ENCODE measurements at regions not wholly inside any gene's neighbourhood (a gene's known extent, or its start where the extent isn't known, plus 50 kb on each side); places are given as distances from the start of the nearest gene placed in this dataset.

DNA sequence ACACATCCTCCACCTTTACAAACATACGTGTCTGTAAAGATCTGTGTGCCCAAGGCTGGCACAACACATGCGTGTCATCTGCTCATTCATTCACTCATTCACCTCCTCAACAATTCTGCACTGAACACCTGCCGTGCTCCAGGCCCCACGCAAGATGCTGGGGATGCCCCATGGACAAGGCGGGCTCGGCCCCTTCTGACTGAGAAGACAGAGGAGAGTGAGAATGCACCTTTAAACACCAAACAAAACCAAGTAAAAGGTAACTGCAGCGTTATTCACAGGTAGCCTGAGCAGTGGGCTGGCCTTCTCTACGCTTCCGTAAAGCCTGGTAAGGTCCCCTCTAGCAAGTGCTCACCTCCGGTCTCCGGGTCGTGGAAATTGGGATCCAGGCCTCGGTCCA lies 142.8 kb downstream of the SHANK2 start:
- DNase-seq, result no peak
- Histone ChIP-seq H3K9me3 (no peaks in the 10 kb centered on the region), H3K27ac (no peak overlapping the region), H3K4me3 (no peak overlapping the region), H3K4me1 (no peaks in the 10 kb centered on the region), H3K27me3 (peaks cover 0 to 49% (median 0%) of the 10 kb centered on the region in 4 donors), H3K36me3 (no peaks in the 10 kb centered on the region)
- 90 to 96% methylated on average over 9 to 13 of the region's 13 CpGs for WGBS, 2 donors
- intact Hi-C loops (cut with DNase I), result no loop called here
- TF ChIP-seq POLR2A (IDR thresholded peaks at IDR 0.05), result no peak
- TF ChIP-seq, protein P1, sequence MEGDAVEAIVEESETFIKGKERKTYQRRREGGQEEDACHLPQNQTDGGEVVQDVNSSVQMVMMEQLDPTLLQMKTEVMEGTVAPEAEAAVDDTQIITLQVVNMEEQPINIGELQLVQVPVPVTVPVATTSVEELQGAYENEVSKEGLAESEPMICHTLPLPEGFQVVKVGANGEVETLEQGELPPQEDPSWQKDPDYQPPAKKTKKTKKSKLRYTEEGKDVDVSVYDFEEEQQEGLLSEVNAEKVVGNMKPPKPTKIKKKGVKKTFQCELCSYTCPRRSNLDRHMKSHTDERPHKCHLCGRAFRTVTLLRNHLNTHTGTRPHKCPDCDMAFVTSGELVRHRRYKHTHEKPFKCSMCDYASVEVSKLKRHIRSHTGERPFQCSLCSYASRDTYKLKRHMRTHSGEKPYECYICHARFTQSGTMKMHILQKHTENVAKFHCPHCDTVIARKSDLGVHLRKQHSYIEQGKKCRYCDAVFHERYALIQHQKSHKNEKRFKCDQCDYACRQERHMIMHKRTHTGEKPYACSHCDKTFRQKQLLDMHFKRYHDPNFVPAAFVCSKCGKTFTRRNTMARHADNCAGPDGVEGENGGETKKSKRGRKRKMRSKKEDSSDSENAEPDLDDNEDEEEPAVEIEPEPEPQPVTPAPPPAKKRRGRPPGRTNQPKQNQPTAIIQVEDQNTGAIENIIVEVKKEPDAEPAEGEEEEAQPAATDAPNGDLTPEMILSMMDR (IDR thresholded peaks at IDR 0.05), result no peak

DNA sequence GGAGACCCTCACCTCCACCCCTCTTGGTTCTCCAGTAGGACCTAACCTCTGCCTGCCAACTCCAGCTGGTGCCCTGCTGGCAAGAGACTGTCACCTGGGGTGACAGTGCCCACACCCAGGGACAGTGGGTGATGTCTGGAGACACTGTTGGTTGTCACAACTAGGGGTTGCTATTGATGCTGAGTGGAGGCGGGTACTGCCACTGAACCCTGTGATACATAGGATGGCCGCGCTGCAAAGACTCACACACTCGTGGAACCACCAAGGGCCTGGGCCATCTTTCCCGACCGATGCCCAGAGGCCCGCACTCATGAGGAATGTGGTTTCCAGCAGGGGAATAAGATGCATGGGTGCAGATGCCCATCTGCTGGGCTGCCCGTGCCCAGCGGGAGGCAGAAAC lies 143.2 kb downstream of the SHANK2 start:
- 89 to 93% methylated on average over 3 to 6 of the region's 9 CpGs for WGBS, 2 donors

DNA sequence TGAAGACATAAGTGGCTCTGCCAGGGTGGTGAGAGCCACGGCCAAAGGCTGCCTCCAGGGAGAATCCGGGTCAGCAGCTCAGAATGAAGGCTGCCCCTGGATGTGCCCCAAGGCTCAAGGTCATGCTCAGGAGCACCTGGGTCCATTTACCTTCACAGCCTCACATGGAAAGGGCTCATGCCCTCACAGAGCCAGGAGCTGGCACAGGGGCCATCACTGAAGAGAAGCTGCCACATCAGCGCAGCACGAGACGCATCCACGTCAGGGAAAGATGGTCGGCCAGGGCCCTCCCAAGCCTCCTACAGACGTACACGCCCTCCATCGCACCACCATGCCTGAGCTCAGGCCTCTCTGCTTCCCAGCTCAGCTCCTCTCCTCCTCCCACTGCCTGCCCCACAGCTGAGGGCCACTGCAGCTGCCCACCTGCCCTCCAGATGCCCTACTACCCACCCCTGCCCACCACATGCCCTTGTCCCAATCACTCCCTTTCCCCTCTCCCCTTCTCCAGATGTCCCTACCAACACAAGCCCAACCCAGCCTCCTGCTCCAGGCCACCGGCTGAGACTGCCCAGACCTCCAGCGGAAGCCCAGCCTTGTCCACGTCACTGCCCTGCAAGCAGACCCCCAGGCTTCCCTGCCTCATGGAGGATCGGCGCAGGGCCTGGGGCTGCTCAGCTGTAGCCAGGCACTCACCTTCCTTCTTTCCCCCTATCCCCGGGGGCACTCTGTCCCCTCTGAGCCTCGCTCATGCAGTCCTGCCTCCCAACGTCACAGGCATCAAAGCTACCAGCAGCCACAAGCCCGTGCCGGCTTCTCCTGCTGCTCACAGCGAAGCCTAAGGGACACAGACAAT lies 144.1 kb downstream of the SHANK2 start:
- Histone ChIP-seq H3K4me1 (no peaks in the 10 kb centered on the region), H3K36me3 (no peaks in the 10 kb centered on the region), H3K27ac (no peak overlapping the region), H3K4me3 (no peak overlapping the region), H3K27me3 (peaks cover 0 to 37% (median 0%) of the 10 kb centered on the region in 4 donors), H3K9me3 (no peaks in the 10 kb centered on the region)
- TF ChIP-seq POLR2A (IDR thresholded peaks at IDR 0.05), result no peak
- TF ChIP-seq, protein P1 (IDR thresholded peaks at IDR 0.05), result no peak
- no peak for DNase-seq
- intact Hi-C loops (cut with DNase I), result no loop called here
- WGBS, 2 donors, result 88 to 91% methylated on average over 17 to 20 of the region's 21 CpGs

More for the DNA sequence above, 143.2 kb downstream of the SHANK2 start:
- no peak overlapping the region for H3K27ac ChIP-seq
- intact Hi-C loops (cut with DNase I), result no loop called here
- no peaks in the 10 kb centered on the region for H3K36me3 ChIP-seq
- no peaks in the 10 kb centered on the region for H3K4me1 ChIP-seq
- peaks cover 0 to 46% (median 0%) of the 10 kb centered on the region in 4 donors for H3K27me3 ChIP-seq
- no peak overlapping the region for H3K4me3 ChIP-seq
- no peak for DNase-seq
- TF ChIP-seq POLR2A (IDR thresholded peaks at IDR 0.05), result no peak
- TF ChIP-seq, protein P1 (IDR thresholded peaks at IDR 0.05), result no peak
- H3K9me3 ChIP-seq, result no peaks in the 10 kb centered on the region

DNA sequence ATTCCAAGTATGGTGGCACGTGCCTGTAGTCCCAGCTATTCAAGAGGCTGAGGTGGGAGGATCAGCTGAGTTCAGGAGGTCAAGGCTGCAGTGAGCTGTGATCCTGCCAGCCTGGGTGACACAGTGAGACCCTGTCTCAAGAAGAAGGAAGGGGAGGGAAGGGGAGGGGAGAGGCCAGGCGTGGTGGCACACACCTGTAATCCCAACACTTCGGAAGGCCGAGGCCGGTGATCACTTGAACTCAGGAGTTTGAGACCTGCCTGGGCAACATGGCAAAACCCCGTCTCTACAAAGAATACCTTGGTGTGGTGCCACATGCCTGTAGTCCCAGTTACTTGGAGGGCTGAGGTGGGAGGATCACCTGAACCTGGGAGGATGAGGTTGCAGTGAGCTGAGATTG lies 145.7 kb downstream of the SHANK2 start:
- DNase-seq, result no peak
- Histone ChIP-seq H3K4me3 (no peak overlapping the region), H3K4me1 (no peaks in the 10 kb centered on the region), H3K27me3 (peaks cover 0 to 23% (median 0%) of the 10 kb centered on the region in 4 donors), H3K9me3 (no peaks in the 10 kb centered on the region), H3K36me3 (no peaks in the 10 kb centered on the region), H3K27ac (no peak overlapping the region)
- WGBS, 2 donors, result 83 to 85% methylated on average over 4 to 5 of the region's 6 CpGs
- intact Hi-C loops (cut with DNase I), result no loop called here
- TF ChIP-seq, protein P1 (IDR thresholded peaks at IDR 0.05), result no peak
- no peak for TF ChIP-seq POLR2A (IDR thresholded peaks at IDR 0.05)

DNA sequence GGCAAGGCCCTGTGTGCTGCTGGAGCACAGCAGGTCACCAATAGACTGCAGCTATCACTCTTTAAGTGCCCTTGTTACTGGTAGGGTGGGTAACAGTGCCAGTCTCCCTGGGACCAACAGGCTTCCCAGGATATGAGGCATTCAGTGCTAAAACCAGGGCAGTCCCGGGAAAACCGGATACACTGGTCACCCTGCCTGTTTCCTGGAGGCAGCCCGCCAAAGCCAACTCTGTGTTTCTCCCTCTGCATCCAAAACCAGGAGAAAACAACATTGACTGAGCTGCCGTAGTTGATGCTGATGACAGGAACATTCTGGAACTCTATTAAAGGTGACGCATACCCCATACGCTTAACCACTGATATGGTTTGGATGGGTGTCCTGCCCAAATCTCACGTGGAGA lies 149.1 kb downstream of the SHANK2 start:
- no peak overlapping the region for H3K27ac ChIP-seq
- no peak for DNase-seq
- no peak for TF ChIP-seq POLR2A (IDR thresholded peaks at IDR 0.05)
- TF ChIP-seq, protein P1 (IDR thresholded peaks at IDR 0.05), result no peak
- peaks cover 0 to 6% (median 0%) of the 10 kb centered on the region in 4 donors for H3K27me3 ChIP-seq
- WGBS, 2 donors, result 62 to 69% methylated on average over 4 to 7 of the region's 7 CpGs
- no peaks in the 10 kb centered on the region for H3K36me3 ChIP-seq
- intact Hi-C loops (cut with DNase I), result no loop called here
- H3K4me1 ChIP-seq, result no peaks in the 10 kb centered on the region
- H3K4me3 ChIP-seq, result no peak overlapping the region
- H3K9me3 ChIP-seq, result no peaks in the 10 kb centered on the region
